Testis (tissue), 2 donors: ENCODE measurements at regions not wholly inside any gene's neighbourhood (a gene's known extent, or its start where the extent isn't known, plus 50 kb on each side); places are given as distances from the start of the nearest gene placed in this dataset.

Source experiments
- CTCF ChIP-seq, 3 experiments: fragments of 450-650 bp in 2 of 3; fragments of 200-600 bp in 1 of 3; sonication (generic) in 1 of 3; IDR thresholded peaks; one replicate each; pipeline ENCODE4 v1.5.1; 2016 to 2019; ENCODE audit warnings: antibody characterized with exemption in 3 of 3, mild to moderate bottlenecking in 2 of 3, moderate library complexity in 1 of 3
- POLR2A ChIP-seq: fragments of 450-650 bp; IDR thresholded peaks from one replicate; pipeline ENCODE4 v1.6.1; 2017; ENCODE audit warnings: antibody characterized with exemption, mild to moderate bottlenecking, moderate library complexity

GRCh38 chr22:48934446-48934845 is 893.2 kb downstream of the BRD1 start:
- TF ChIP-seq CTCF (IDR thresholded peaks at IDR 0.05) (no peak), POLR2A (no peak)
